ENCODE measurements at regions not wholly inside any gene's neighbourhood (a gene's known extent, or its start where the extent isn't known, plus 50 kb on each side); places are given as distances from the start of the nearest gene placed in this dataset.

- TF ChIP-seq, protein P1, sequence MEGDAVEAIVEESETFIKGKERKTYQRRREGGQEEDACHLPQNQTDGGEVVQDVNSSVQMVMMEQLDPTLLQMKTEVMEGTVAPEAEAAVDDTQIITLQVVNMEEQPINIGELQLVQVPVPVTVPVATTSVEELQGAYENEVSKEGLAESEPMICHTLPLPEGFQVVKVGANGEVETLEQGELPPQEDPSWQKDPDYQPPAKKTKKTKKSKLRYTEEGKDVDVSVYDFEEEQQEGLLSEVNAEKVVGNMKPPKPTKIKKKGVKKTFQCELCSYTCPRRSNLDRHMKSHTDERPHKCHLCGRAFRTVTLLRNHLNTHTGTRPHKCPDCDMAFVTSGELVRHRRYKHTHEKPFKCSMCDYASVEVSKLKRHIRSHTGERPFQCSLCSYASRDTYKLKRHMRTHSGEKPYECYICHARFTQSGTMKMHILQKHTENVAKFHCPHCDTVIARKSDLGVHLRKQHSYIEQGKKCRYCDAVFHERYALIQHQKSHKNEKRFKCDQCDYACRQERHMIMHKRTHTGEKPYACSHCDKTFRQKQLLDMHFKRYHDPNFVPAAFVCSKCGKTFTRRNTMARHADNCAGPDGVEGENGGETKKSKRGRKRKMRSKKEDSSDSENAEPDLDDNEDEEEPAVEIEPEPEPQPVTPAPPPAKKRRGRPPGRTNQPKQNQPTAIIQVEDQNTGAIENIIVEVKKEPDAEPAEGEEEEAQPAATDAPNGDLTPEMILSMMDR (conservative IDR thresholded peaks at IDR 0.05; ENCODE audit: low read depth, low read length), result no peak
- TF ChIP-seq EZH2 (IDR thresholded peaks at IDR 0.05; ENCODE audit: borderline replicate concordance, low read depth, low read length, poor library complexity, severe bottlenecking), result no peak
Measured at GRCh38 chr16:87115646-87116045, 201.5 kb downstream of the C16orf95 start.
